Ishikawa (cell line): ENCODE measurements at regions not wholly inside any gene's neighbourhood (a gene's known extent, or its start where the extent isn't known, plus 50 kb on each side); places are given as distances from the start of the nearest gene placed in this dataset.

ENCODE experiments used
- CEBPB ChIP-seq: IDR thresholded peaks from 2 replicates; pipeline ENCODE4 v1.6.1; 2012
- CREB1 ChIP-seq: IDR thresholded peaks from 2 replicates; pipeline ENCODE4 v1.6.1; 2012; ENCODE audit warnings: low read depth
- EGR1 ChIP-seq: IDR thresholded peaks from 2 replicates; pipeline ENCODE4 v1.6.1; 2012
- EP300 ChIP-seq: IDR thresholded peaks from 2 replicates; pipeline ENCODE4 v1.6.1; 2012; ENCODE audit warnings: borderline replicate concordance
- FOXM1 ChIP-seq: IDR thresholded peaks from 2 replicates; pipeline ENCODE4 v1.6.1; 2012; ENCODE audit warnings: low read depth, borderline replicate concordance
- NFIC ChIP-seq: IDR thresholded peaks from 2 replicates; pipeline ENCODE4 v1.6.1; 2012
- RAD21 ChIP-seq: IDR thresholded peaks from 2 replicates; pipeline ENCODE4 v1.6.1; 2012; ENCODE audit warnings: low read depth
- TAF1 ChIP-seq: IDR thresholded peaks from 2 replicates; pipeline ENCODE4 v1.6.1; 2012; ENCODE audit warnings: low read depth, mild to moderate bottlenecking
- TCF12 ChIP-seq: IDR thresholded peaks from 2 replicates; pipeline ENCODE4 v1.6.1; 2012; ENCODE audit warnings: low read depth
- TEAD4 ChIP-seq: IDR thresholded peaks from 2 replicates; pipeline ENCODE4 v1.6.1; 2012
- YY1 ChIP-seq: IDR thresholded peaks from 2 replicates; pipeline ENCODE4 v1.6.1; 2012; ENCODE audit warnings: low read depth
- ZBTB7A ChIP-seq: IDR thresholded peaks from 2 replicates; pipeline ENCODE4 v1.6.1; 2012; ENCODE audit warnings: low read depth
- TF ChIP-seq, protein P1 (sequence below): IDR thresholded peaks from 2 replicates; pipeline ENCODE4 v1.6.1; 2012
- TF ChIP-seq, protein P2 (sequence below): IDR thresholded peaks from 2 replicates; pipeline ENCODE4 v1.6.1; 2012
- TF ChIP-seq, protein P3 (sequence below): IDR thresholded peaks from 2 replicates; pipeline ENCODE4 v1.6.1; 2012; ENCODE audit warnings: low read depth, mild to moderate bottlenecking

DNA sequence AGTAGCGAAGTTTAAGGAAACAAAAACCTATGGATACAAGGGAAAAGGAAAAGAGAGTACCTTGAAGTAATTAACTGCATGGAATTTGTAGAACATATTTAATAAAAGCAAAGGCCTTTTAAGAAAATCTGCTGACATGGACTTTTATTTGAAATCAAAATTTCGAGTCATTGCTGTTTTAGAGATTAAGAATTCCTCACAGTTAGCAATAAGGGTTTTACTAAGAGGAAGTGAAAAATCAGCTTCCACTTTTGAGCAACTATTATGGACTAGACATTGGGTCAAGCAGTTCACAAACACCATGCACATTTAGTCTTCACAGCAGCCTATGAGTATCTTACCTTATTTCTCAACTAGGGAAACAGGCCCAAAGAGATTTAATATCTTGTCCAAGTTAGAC, 876.3 kb downstream of the BCL11A start:
- TF ChIP-seq TEAD4 (no peak), TAF1 (no peak), EP300 (no peak), CREB1 (no peak), FOXM1 (no peak), TCF12 (no peak), EGR1 (no peak), CEBPB (no peak), ZBTB7A (no peak)
- TF ChIP-seq, protein P1, sequence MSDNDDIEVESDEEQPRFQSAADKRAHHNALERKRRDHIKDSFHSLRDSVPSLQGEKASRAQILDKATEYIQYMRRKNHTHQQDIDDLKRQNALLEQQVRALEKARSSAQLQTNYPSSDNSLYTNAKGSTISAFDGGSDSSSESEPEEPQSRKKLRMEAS = no peak
- TF ChIP-seq, protein P2, sequence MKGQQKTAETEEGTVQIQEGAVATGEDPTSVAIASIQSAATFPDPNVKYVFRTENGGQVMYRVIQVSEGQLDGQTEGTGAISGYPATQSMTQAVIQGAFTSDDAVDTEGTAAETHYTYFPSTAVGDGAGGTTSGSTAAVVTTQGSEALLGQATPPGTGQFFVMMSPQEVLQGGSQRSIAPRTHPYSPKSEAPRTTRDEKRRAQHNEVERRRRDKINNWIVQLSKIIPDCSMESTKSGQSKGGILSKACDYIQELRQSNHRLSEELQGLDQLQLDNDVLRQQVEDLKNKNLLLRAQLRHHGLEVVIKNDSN = no peak
- TF ChIP-seq, protein P3, sequence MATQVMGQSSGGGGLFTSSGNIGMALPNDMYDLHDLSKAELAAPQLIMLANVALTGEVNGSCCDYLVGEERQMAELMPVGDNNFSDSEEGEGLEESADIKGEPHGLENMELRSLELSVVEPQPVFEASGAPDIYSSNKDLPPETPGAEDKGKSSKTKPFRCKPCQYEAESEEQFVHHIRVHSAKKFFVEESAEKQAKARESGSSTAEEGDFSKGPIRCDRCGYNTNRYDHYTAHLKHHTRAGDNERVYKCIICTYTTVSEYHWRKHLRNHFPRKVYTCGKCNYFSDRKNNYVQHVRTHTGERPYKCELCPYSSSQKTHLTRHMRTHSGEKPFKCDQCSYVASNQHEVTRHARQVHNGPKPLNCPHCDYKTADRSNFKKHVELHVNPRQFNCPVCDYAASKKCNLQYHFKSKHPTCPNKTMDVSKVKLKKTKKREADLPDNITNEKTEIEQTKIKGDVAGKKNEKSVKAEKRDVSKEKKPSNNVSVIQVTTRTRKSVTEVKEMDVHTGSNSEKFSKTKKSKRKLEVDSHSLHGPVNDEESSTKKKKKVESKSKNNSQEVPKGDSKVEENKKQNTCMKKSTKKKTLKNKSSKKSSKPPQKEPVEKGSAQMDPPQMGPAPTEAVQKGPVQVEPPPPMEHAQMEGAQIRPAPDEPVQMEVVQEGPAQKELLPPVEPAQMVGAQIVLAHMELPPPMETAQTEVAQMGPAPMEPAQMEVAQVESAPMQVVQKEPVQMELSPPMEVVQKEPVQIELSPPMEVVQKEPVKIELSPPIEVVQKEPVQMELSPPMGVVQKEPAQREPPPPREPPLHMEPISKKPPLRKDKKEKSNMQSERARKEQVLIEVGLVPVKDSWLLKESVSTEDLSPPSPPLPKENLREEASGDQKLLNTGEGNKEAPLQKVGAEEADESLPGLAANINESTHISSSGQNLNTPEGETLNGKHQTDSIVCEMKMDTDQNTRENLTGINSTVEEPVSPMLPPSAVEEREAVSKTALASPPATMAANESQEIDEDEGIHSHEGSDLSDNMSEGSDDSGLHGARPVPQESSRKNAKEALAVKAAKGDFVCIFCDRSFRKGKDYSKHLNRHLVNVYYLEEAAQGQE = no peak

- TF ChIP-seq TEAD4 (no peak), YY1 (no peak), FOXM1 (no peak), ZBTB7A (no peak), EGR1 (no peak), CREB1 (no peak)
- TF ChIP-seq, protein P3 = no peak
- TF ChIP-seq, protein P1 = no peak
Observed at GRCh38 chr2:59674100-59674499, 879.4 kb downstream of the BCL11A start.

- TF ChIP-seq FOXM1 = no peak
- no peak for TF ChIP-seq ZBTB7A
- TF ChIP-seq CEBPB = no peak
- no peak for TF ChIP-seq TEAD4
- TF ChIP-seq YY1 = no peak
- TF ChIP-seq RAD21 = no peak
- no peak for TF ChIP-seq EP300
- TF ChIP-seq, protein P2 = no peak
- TF ChIP-seq NFIC = no peak
- TF ChIP-seq, protein P1 = no peak
- TF ChIP-seq, protein P3 = no peak
Observed at GRCh38 chr2:59665021-59665420, 888.4 kb downstream of the BCL11A start.

DNA sequence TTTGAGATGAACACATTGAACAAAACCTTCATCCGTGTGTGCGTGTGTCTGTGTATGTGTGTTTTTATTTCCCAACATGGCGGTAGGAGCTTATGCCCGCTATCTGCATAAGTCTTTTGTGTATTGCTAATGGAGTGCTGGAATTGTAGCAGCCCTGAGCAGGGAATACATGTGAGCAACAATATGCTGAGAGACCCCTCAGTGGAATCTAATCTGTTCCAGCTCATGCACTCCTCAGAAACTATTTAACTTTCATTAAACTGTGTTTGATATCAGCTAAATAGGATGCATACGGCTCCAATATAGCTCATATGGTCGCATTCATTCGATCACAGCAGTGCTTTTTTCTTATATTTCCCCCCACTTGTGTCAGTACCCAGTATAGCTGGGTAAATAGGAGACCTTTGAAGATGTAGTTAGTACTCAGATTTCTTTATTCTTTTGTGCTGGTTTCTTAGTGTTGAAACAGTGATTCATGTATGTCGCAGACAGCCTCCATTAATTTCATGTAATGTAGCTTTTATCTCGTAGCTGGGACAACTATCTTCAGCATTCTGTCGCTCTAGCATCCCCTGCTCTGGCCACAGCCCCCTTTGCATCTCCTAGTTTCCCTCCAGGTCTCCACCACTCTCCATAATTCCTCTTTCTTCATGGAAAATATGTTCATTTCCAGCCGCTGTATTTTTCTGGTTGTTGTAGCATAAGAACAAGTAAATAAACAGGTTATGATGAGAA, 891.2 kb downstream of the BCL11A start:
- TF ChIP-seq NFIC (no peak), TCF12 (no peak), YY1 (no peak), EP300 (no peak), RAD21 (no peak), CREB1 (no peak), FOXM1 (no peak)
- TF ChIP-seq, protein P1 = no peak
- TF ChIP-seq, protein P2 = no peak
